ENCODE measurements at regions not wholly inside any gene's neighbourhood (a gene's known extent, or its start where the extent isn't known, plus 50 kb on each side); places are given as distances from the start of the nearest gene placed in this dataset.

GRCh38 chrX:19198473-19198872 is 76.2 kb upstream of the ADGRG2 start:
- ChIA-PET POLR2A (no interaction called here), CTCF (no interaction called here)

GRCh38 chrX:19202171-19202570 is 79.9 kb upstream of the ADGRG2 start:
- ChIA-PET CTCF (interaction anchor here (0.7 kb wide), 1 partner anchor 8 kb away, joined by 3 read pairs; no protein-coding TSS in a partner anchor), POLR2A (no interaction called here)
- Histone ChIP-seq H3K4me1 (ENCODE audit: control insufficient read depth, insufficient read depth, low read length) (no peaks in the 10 kb centered on the region), H3K27ac (ENCODE audit: extremely low read depth, low read depth, low read length) (no peak overlapping the region), H3K4me3 (ENCODE audit: low read depth, low read length) (no peak overlapping the region), H3K36me3 (ENCODE audit: control insufficient read depth in 2 of 2, insufficient read depth in 1 of 2, low read length in 2 of 2) (no peaks in the 10 kb centered on the region), H3K9me3 (ENCODE audit: control insufficient read depth, insufficient read depth, low read depth, low read length) (no peaks in the 10 kb centered on the region)
- TF ChIP-seq ELK4 (IDR thresholded peaks at IDR 0.05; ENCODE audit: borderline replicate concordance, low read depth, low read length) (no peak), ZFP41 (tag by site-specific recombination; IDR thresholded peaks at IDR 0.05; ENCODE audit: borderline replicate concordance) (no peak), ZNF488 (tag by site-specific recombination; IDR thresholded peaks at IDR 0.05) (no peak), ZBTB10 (tag by site-specific recombination; IDR thresholded peaks at IDR 0.05) (no peak), ZNF398 (tag by site-specific recombination; IDR thresholded peaks at IDR 0.05) (no peak), ZNF362 (tag by site-specific recombination; IDR thresholded peaks at IDR 0.05) (no peak), GFI1B (tag by site-specific recombination; IDR thresholded peaks at IDR 0.05) (no peak), ZNF555 (tag by site-specific recombination; conservative IDR thresholded peaks at IDR 0.05) (no peak), ZNF114 (tag by site-specific recombination; IDR thresholded peaks at IDR 0.05) (no peak), ZNF843 (tag by site-specific recombination; IDR thresholded peaks at IDR 0.05) (no peak), ZBTB49 (tag by site-specific recombination; IDR thresholded peaks at IDR 0.05; ENCODE audit: low read depth) (no peak), ZBTB8A (tag by site-specific recombination; IDR thresholded peaks at IDR 0.05) (no peak), ZNF202 (tag by site-specific recombination; IDR thresholded peaks at IDR 0.05; ENCODE audit: borderline replicate concordance) (no peak), KLF10 (tag by site-specific recombination; IDR thresholded peaks at IDR 0.05) (no peak), ZNF214 (tag by site-specific recombination; IDR thresholded peaks at IDR 0.05; ENCODE audit: borderline replicate concordance) (no peak), ZNF785 (tag by site-specific recombination; IDR thresholded peaks at IDR 0.05) (no peak)

More at GRCh38 chrX:19198473-19198872, 76.2 kb upstream of the ADGRG2 start:
- Histone ChIP-seq H3K27ac (ENCODE audit: extremely low read depth, low read depth, low read length) (no peak overlapping the region), H3K9me3 (ENCODE audit: control insufficient read depth, insufficient read depth, low read depth, low read length) (no peaks in the 10 kb centered on the region), H3K4me1 (ENCODE audit: control insufficient read depth, insufficient read depth, low read length) (no peaks in the 10 kb centered on the region), H3K36me3 (ENCODE audit: control insufficient read depth in 2 of 2, insufficient read depth in 1 of 2, low read length in 2 of 2) (no peaks in the 10 kb centered on the region), H3K4me3 (ENCODE audit: low read depth, low read length) (no peak overlapping the region)
- TF ChIP-seq ZEB2 (tag by site-specific recombination; IDR thresholded peaks at IDR 0.05) (no peak), ZNF830 (tag by site-specific recombination; IDR thresholded peaks at IDR 0.05; ENCODE audit: low read depth) (no peak), SP2 (tag by site-specific recombination; IDR thresholded peaks at IDR 0.05) (no peak), SETDB1 (IDR thresholded peaks at IDR 0.05; ENCODE audit: insufficient read length, low read length) (peak; percentile 69), FEZF1 (tag by site-specific recombination; IDR thresholded peaks at IDR 0.05) (0 out of 2 replicates have a peak, but pooled peaks have one; percentile 22), ZNF19 (tag by site-specific recombination; IDR thresholded peaks at IDR 0.05; ENCODE audit: low read depth) (no peak), HOXD13 (CRISPR knock-in tag; IDR thresholded peaks at IDR 0.05; ENCODE audit: borderline replicate concordance) (no peak)
